IPS-NIHi7 (cell line): ENCODE measurements at regions not wholly inside any gene's neighbourhood (a gene's known extent, or its start where the extent isn't known, plus 50 kb on each side); places are given as distances from the start of the nearest gene placed in this dataset.

ENCODE experiments used
- DNase-seq: peaks from one replicate; pipeline ENCODE4 v3.0.0; 2012; ENCODE audit warnings: mixed read lengths; ENCODE audit errors: extremely low spot score

DNA sequence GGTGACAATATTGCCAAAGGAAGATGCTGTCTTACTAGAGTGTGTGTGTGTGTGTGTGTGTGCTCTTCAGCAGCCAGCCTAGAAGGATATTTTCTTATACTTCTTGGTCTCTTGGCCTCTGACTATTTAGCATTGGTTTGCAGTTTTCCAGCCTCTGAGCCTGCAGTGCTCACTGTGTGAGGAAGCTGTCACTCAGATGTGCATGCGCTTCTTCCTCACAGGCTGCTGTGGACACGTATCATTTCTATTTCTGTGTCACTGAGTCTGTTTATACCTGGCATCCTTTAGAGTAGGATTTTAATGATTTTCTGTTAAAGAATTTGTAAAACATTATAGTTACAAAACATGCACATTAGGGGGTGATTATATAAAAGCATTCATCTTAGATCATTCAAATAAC is 83.3 kb downstream of the ALDH8A1 start:
- DNase-seq, result no peak

DNA sequence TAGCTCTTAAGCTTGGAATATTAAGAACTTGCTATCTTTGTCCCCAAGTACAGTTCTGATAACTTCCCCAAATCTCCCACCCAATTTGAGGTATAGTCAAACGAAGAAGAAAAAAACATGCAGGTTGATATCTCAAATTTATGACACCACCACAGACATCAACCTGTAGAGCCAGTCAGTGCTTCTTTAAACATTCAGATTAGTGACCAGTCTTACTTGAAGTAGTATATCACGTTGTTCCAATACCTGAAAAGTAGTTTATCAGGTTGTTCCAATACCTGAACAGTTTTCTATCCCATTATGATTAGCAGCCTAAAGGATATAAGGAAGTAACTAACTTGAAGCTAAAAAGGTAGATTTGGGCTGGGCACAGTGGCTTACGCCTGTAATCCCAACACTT is 85.3 kb downstream of the ALDH8A1 start:
- no peak for DNase-seq

DNA sequence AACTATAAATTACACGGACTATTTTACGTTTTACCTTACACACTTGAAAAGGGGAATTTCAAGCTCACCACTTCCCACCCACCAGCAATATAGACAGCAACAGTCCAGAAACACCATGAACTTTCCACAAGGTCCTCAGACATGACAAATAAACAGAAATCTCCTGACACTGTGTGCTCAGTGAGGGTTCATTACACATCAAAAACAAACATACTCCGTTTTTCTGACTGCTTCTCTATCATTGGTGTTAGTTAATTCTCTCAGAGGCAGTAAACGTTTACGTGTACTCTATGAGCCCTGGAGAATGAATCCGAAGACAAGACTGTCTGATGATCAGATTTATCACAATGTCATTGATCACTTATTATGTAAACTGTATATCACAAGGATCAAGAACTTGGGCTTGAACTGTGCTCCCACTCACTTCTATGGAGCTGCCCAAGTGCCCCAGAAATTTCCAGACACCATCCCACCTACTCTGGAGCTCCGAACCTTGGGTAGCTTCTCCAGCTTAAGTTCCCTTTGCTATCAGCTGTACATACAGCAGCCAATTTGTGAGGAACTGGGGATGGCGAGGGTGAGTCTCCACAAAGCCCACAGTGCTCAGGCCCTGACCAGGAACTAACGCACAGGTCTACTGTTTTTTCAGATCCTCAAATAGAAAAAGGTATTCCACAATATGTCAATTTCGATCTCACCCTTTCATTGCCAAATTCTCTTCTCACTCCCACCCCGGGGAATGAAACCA is 86.0 kb downstream of the ALDH8A1 start:
- no peak for DNase-seq

DNA sequence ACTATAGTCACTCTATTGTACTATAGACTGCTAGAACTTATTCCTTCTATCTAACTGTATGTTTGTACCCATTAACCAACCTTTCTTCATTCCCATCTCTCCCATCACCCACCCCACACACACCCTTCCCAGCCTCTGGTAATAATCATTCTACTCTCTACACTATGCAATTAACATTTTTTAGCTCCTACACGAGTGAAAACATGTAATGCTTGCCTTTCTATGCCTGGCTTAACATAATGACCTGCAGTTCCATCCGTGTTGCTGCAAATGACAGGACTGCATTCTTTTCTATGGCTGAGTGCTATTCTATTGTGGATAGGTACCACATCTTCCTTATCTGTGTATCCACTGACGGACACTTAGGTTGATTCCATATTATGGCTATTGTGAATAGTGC is 95.5 kb downstream of the ALDH8A1 start:
- no peak for DNase-seq

DNA sequence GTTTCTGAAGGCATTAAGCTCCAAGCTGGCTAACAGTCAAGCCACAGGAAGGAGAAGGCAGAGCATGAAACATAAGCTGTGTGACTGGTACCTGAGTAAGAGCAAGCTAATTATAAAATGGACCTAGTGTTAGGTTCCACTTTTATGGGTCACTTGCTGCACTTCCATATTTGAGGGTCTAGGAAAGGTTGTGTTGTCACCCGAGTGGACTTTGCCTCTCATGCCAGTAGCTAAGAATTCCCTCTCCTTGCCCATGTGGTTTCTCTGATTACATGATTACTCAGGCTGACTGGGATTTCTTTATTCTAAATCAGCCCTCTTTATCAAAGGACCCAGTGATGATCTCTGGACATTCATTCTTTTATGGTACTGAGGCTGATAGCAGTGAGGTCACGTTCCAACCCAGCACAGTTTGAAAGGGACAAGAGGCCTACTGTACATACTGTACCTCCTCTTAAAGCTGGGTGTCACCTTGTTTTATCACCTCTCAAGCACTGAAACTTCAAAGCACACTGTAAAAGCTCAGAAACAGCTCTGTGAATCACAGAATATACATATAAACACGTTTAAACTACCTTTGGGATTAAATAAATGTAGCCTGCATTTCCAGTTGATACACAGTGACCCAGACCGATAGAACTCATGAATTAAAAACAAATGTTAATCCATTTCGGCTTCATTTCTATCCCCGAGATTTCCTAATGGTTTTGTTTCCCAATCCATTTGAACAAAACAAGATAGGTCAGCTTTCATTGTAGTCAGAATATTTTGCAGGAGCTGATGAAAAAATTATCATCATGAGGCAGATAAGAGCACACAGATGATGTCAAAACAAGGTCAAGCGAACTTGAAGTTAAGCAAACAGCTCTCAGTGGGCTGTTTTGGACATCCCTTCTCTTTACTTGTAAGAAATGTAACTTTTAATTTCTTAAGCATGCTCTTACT is 96.5 kb downstream of the ALDH8A1 start:
- DNase-seq, result no peak

DNA sequence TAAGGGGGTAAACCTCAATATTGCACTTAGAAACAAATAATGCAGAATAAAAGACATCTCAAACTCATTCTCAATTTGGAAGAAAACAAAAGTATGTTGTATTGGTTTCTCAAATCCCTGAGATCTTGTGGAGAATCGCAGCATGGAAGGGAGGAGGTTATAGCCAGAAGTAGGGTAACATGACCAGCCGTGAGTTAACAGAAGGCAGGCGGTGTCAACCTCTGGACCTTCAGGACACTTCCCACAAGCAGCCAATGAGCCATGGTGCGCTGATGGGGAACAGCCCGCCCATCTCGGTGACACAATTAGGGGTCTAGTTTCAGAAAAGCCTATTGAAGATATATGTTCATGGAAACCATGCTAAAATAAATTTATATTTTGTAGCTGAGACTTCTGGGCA is 98.4 kb downstream of the ALDH8A1 start:
- DNase-seq, result no peak

DNA sequence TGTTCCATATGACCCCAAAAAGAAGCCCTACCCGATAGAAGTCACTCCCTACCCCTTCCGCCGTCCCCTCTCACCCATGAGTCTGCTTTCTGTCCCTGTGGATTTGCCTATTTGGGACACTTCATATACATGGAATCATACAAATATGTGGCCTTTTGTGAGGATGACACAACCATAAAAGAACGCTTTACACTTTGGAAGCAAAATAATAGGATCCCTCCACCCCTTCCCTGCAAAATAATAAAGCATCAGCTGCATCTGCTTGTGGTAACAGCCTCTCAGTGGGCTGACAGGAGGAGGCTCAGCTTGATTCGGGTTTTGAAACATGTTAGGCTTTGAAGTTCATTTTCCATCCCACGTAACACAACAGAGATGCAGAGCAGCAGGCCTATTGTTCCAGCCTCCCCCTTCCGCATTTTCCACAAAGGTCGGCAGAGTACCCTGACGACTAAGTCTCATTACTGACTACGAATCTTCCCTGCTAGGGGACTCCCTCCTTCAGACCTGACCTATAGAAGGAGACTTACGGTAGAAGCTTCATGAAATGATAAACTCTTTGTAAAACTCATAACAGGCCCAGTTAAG is 99.1 kb downstream of the ALDH8A1 start:
- peak; percentile 27 for DNase-seq

DNA sequence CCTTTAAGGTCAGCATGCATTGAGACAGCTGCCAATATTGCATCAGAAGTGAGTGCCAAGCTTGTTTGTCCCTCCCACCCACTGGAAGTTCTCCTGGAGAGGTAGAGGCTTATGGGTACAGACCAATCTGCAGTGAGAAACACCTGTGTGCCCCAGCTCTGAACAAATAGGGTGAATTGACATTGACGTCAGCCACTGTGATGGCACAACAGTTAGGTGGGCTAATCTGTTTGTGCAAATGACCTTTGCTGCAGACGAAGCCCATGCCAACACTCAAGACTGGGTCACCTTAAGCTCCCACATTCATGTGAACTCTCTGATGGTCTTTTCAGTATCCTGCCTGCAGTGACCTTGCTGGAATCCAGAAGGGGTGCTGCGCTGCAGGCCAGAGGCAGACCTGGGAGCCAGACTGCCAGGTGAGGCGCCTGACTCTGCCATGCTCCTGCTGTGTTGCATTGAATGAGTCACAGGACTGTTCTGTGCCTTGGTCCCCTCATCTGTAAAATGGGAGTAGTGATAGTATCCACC is 99.9 kb downstream of the ALDH8A1 start:
- DNase-seq, result no peak

DNA sequence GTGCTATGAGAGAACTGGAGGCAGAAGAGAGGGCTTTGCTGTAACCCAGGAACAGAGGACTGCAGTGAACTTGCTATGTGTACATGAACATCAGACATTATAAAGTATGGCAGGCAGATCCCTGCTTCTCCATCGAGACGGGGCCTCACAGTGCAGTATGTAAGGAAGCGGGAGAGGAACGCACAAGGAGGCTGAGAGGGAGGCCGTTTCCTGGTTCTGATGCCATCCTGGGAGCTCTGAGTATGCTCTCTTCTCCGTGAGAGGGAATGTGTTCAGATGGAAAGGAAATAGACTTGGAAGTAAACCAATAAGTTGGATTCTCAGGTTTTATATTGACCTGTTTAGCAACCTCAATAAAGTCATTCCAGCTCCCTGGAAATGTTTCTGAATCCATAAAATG is 101.8 kb downstream of the ALDH8A1 start:
- no peak for DNase-seq

DNA sequence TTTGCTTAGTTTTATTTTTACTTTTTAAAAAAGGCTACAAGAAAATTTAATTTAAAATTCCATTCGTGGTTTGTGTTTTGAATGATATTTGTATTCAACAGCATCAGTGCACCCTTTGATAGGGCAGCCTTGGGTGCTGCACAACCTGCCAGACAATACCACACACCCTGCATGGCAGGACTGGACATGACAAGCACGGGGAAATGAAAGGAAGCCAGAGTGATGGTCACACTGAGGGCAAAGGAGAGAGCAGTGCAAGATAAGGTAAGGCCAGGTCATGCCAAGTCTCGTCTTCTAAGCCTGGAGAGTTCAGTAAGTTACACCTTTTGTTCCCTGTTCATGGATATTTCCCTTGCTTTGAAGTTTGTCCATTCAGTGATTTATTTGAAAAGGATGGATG is 103.0 kb downstream of the ALDH8A1 start:
- no peak for DNase-seq

DNA sequence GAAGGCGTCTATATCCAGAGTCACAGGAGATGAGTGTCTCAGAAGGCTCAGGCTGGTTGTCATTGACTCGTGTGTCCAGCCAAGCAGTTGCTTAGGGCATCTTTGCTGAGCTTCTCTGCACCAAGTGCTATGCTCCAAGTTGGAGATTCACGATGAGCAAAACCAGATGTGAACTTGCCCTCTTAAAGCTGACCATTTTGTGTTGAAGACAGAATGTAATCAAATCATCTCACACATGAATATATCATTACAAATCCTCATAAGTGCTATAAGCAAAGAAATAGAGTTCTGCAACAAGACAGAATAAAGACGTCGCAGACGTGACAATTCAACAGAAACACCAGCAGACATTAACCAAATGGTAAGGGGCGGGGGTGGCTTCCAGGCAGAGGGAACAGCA is 103.9 kb downstream of the ALDH8A1 start:
- no peak for DNase-seq

DNA sequence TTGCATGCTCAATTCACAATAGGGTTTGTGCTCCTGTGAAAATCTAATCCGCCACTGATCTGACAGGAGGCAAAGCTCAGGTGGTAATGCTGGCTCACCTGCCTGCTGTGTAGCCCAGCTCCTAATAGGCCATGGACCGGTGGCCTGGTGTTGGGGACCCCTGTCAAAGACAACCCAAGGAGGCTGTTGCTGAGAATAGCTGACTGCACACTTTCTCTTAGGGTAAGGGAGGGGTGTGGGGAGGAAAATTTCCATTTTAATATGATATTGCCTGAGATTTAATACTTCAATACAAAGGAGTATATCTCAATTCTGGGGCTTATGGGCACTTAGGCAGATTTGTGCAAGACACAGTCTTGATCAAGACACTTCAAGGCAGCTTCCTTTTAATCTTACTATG is 105.8 kb downstream of the ALDH8A1 start:
- DNase-seq, result no peak

DNA sequence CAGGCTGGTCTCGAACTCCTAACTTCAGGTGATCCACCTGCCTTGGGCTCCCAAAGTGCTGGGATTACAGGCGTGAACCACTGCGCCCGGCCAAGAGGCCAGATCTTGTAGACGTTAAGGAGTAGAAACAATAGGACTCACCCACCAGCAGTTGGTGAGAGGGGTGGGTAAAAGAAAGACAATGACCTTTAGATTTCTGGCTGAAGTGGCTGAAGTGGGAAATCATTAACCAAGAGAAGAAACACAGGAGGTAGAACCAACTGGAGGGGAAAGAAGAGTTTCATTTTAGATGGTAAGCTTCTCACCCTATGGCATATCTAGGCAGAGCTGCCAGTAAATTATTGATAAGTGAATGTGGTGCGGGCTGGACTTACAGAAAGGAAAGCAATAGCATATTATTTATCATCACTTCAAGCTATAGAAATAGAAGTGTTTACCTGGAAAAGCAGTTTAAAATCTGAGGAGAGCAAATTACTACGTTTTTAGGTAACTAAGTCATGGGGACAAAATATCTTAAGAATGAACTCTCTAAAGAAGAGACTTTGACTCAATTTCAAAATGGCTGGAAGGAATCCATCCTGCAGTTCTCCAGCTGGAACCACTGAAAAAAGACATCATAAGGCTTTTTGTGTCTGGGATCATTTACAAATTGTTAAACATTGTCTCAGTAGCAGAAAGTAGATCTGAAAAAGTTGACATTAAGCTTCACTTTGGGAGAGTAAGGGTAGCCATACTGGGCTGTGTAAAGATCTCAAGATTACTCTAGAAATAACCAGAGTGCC is 109.6 kb downstream of the ALDH8A1 start:
- no peak for DNase-seq

DNA sequence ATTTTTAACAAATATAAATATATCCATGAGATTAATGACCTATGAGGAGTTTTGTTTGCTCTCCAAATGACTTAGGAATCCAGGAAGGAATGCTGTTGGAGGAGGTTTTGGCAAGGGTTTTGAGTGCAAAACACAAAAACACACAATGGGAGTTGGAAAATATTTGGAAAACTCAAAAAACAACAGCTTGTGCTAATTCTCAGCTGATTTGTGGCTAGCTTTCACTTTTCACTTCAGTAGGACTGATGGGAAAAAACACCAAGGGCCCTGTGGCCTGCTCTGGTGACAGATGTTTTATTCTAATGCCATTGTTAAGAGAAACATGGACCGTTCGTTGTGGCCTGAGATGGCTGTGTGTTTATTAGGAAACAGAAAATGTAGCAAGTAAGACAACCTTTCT is 113.9 kb downstream of the ALDH8A1 start:
- DNase-seq, result no peak

DNA sequence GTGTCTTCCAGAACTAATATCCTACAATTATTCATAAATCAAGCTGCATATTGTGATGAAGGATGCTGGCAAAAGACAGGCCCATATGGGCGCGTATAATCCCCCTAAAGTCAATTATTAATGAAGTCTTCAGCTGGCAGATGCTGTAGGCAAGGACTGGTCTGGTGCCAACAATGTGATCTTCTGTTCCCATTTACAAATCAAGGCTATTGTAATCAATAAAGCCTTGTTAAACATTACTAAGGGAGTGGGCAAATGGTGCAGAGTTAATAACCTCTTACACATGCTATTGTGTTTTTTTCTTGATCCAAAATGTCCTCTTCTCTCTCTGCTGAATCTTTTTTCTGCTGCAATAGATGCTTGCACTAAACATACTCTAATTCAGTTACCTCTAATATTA is 119.0 kb downstream of the ALDH8A1 start:
- DNase-seq, result no peak

DNA sequence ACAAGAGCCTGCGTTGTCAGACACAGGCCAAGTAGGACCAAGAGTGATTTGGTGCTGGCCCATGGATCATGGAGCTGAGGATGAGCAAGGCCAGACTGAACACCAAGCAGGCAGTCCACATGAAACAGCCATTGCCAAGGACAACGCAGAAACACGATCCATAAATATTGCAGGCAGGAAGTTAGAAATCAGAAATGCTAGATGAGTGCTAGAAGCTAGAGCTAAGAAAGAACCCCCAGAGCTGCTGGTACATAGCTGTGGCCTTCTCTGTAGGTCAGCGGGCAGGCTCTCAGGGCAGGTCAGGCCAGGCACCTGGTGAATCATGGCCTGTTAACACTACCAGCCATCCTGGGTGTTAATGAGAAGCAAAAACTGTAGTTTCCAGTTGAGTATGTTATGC is 119.7 kb downstream of the ALDH8A1 start:
- no peak for DNase-seq

DNA sequence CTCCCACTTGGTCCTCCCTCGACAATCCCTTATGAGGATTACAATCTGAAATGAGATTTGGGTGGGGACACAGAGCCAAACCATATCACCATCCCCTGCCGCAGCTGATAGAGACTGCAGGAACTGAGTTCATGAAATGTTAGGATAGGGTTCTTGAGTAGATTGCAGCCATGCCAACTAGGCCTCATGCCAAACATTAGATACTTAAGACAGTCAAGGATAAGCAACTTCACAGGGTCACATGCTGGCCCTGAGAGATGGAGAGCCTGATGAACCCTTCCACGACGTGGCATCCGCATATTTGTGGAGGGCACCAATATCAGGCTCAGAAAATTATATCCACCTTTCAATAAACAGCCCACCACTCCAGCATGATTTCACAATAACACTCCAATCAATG is 121.3 kb downstream of the ALDH8A1 start:
- no peak for DNase-seq

DNA sequence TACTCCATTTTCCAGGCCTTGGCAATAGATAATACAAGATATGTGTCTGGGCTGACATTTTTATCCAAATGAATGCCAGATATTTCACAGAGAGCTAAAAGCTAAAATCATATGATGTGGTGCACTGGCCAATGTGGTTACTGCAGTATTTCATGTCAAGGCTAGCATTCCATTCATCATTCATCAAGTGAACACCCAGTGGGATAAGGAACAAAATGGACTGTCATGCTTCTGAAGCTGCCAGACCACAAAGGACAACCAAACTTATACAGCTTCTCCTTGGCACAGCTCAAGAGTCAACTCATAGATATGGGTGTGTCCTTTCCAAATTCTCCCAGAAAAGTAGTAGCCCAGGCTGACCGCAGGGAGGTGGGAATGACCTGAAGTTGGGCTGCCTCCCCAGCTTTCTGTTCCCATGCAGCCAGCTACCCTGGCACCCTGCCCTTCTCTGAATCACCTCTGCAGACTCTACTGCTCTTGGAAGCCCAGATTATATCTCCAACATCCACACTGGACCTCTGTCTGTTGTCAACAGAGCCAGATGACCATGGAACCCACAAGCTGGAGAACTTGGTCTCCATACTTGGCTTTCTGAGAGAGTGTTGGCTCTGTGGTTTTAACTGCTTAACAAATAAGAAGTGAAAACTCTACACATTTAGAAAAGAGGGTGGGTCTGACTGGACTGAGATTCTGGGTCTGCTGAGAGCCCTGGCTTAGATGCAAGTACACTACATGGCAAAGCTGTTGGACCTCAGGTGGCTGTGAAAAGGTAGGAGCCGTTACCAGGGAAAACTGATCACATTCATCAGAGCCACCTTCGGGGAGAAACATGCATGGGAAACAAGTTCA is 122.8 kb downstream of the ALDH8A1 start:
- no peak for DNase-seq

DNA sequence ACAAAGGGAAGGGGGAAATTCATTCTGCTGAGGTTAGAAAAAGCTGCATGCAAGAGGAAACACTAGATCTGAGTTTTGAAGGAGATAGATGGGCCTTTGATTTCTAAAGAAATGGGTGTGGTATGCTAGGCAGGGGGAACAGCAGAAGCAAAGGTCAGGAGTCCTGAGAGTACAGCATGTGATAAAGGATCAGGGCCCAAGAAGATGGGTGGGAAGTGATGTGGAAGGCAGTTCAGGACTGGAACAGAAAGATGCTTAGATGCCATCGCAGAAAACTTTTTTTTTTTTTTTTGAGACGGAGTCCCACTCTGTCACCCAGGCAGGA is 126.2 kb downstream of the ALDH8A1 start:
- no peak for DNase-seq

DNA sequence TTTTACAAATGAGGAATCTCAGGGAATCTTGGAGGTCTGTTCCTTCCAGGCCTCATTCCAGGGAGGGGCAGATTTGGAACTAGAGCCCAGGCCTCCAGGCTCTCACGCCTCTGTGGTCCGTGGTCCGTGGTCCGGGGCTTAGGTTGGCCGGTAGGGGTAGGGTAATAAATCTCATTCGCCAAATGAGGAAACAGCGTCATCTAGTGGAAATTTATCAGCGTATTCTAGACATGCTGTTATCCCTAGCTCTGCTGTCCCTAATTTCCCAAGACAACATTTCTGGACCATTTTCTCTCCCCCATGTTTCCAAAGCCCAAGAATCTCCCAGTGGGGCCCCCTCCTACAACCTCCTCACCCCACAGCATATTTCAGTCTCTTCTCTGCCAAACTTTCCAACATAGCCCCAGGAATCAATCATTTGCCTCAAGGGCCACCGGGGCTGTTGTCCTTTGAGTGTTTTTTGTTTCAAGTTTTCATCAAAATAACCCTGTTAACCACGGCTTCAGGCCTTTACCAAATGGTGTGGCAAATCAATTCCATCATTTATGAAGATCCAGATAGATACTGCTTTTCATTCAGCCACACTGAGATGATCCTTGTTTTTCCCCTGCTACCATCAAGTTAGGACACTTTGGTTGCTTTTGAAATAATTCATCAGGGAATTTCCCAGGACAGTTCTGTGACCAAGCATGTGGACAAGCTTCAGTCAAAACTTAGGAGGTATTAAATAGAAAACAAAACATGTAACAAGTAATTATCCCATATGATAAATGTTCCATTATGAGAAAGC is 126.8 kb downstream of the ALDH8A1 start:
- DNase-seq, result peak; percentile 89
